Liver (tissue), 8 donors: ENCODE measurements at regions not wholly inside any gene's neighbourhood (a gene's known extent, or its start where the extent isn't known, plus 50 kb on each side); places are given as distances from the start of the nearest gene placed in this dataset.

ENCODE experiments used
- DNase-seq: peaks from one replicate; pipeline ENCODE4 v3.0.0-alpha.2; 2017; ENCODE audit warnings: low spot score
- H3K27ac ChIP-seq, 2 donors: one replicate each; pipeline ENCODE4 v1.7.0; 2013; ENCODE audit warnings: inconsistent platforms in 2 of 2, low read length in 2 of 2, control low read depth in 1 of 2, low read depth in 1 of 2, mild to moderate bottlenecking in 1 of 2
- H3K27me3 ChIP-seq, 4 donors: one replicate each; pipeline versions ENCODE4 v1.6.1 to v1.7.0; 2013; ENCODE audit warnings: low read length in 3 of 4, inconsistent platforms in 1 of 4, mild to moderate bottlenecking in 1 of 4, moderate library complexity in 1 of 4; ENCODE audit not compliant: control insufficient read depth in 4 of 4, insufficient read depth in 4 of 4
- H3K36me3 ChIP-seq, 4 donors: one replicate each; pipeline versions ENCODE4 v1.6.1 to v1.7.0; 2013; ENCODE audit warnings: low read length in 3 of 4, mild to moderate bottlenecking in 3 of 4, low read depth in 1 of 4, moderate library complexity in 1 of 4; ENCODE audit not compliant: control insufficient read depth in 4 of 4, insufficient read depth in 3 of 4
- H3K4me1 ChIP-seq, 4 donors: one replicate each; pipeline versions ENCODE4 v1.6.1 to v1.7.0; 2013; ENCODE audit warnings: low read length in 3 of 4, mild to moderate bottlenecking in 3 of 4, moderate library complexity in 1 of 4; ENCODE audit not compliant: control insufficient read depth in 4 of 4, insufficient read depth in 4 of 4
- H3K4me3 ChIP-seq, 3 donors: one replicate each; pipeline versions ENCODE4 v1.6.1 to v1.7.0; 2013; ENCODE audit warnings: low read length in 3 of 3, control low read depth in 1 of 3, low read depth in 1 of 3, mild to moderate bottlenecking in 1 of 3
- H3K9ac ChIP-seq, 2 donors: one replicate each; pipeline ENCODE4 v1.7.0; 2013; ENCODE audit warnings: low read length in 2 of 2, mild to moderate bottlenecking in 2 of 2, moderate library complexity in 2 of 2, control low read depth in 1 of 2, low read depth in 1 of 2
- H3K9me3 ChIP-seq, 4 donors: one replicate each; pipeline versions ENCODE4 v1.6.1 to v1.7.0; 2013; ENCODE audit warnings: low read length in 3 of 4; ENCODE audit not compliant: control insufficient read depth in 4 of 4
- ATF3 ChIP-seq: IDR thresholded peaks from 2 replicates; pipeline ENCODE4 v1.6.1; 2016; ENCODE audit warnings: antibody characterized with exemption
- CTCF ChIP-seq: fragments of 150-350 bp; IDR thresholded peaks from 2 replicates; pipeline ENCODE4 v1.5.1; 2017; ENCODE audit warnings: improper control_type of control experiment, low read depth, low read length; ENCODE audit not compliant: missing input control
- EGR1 ChIP-seq, 2 donors: IDR thresholded peaks; 2 replicates each; pipeline ENCODE4 v1.6.1; 2016 to 2018; ENCODE audit warnings: antibody characterized with exemption in 2 of 2, low read depth in 2 of 2
- FOXA1 ChIP-seq: IDR thresholded peaks from 2 replicates; pipeline ENCODE4 v1.6.1; 2016; ENCODE audit warnings: antibody characterized with exemption
- FOXA2 ChIP-seq: IDR thresholded peaks from 2 replicates; pipeline ENCODE4 v1.6.1; 2016; ENCODE audit warnings: antibody characterized with exemption
- GABPA ChIP-seq, 2 donors: IDR thresholded peaks in 1 of 2; conservative IDR thresholded peaks in 1 of 2; 2 replicates each; pipeline ENCODE4 v1.6.1; 2016; ENCODE audit warnings: antibody characterized with exemption in 2 of 2, mild to moderate bottlenecking in 1 of 2, moderate library complexity in 1 of 2
- HNF4A ChIP-seq, 2 donors: conservative IDR thresholded peaks; 2 replicates each; pipeline ENCODE4 v1.6.1; 2016; ENCODE audit warnings: antibody characterized with exemption in 2 of 2, mild to moderate bottlenecking in 2 of 2
- HNF4G ChIP-seq: IDR thresholded peaks from 2 replicates; pipeline ENCODE4 v1.6.1; 2016; ENCODE audit warnings: antibody characterized with exemption
- JUND ChIP-seq, 2 donors: IDR thresholded peaks; 2 replicates each; pipeline ENCODE4 v1.6.1; 2016; ENCODE audit warnings: antibody characterized with exemption in 2 of 2
- MAX ChIP-seq: IDR thresholded peaks from 2 replicates; pipeline ENCODE4 v1.6.1; 2016; ENCODE audit warnings: antibody characterized with exemption
- NR2F2 ChIP-seq: IDR thresholded peaks from 2 replicates; pipeline ENCODE4 v1.6.1; 2016; ENCODE audit warnings: antibody characterized with exemption
- RAD21 ChIP-seq, 2 donors: IDR thresholded peaks; 2 replicates each; pipeline ENCODE4 v1.6.1; 2016; ENCODE audit warnings: antibody characterized with exemption in 2 of 2, mild to moderate bottlenecking in 2 of 2
- REST ChIP-seq: IDR thresholded peaks from 2 replicates; pipeline ENCODE4 v1.6.1; 2016; ENCODE audit warnings: antibody characterized with exemption, mild to moderate bottlenecking
- RXRA ChIP-seq, 2 donors: IDR thresholded peaks; 2 replicates each; pipeline ENCODE4 v1.6.1; 2017 to 2018; ENCODE audit warnings: antibody characterized with exemption in 2 of 2, mild to moderate bottlenecking in 1 of 2
- SP1 ChIP-seq: IDR thresholded peaks from 2 replicates; pipeline ENCODE4 v1.6.1; 2018; ENCODE audit warnings: antibody characterized with exemption, mild to moderate bottlenecking
- TAF1 ChIP-seq: conservative IDR thresholded peaks from 2 replicates; pipeline ENCODE4 v1.6.1; 2016; ENCODE audit warnings: antibody characterized with exemption, mild to moderate bottlenecking
- YY1 ChIP-seq: IDR thresholded peaks from 2 replicates; pipeline ENCODE4 v1.6.1; 2016; ENCODE audit warnings: antibody characterized with exemption, mild to moderate bottlenecking
- WGBS: extraction: QIAGEN DNeasy Blood & Tissue Kit; methylation state at CpG from one replicate; pipeline ENCODE4 v1.1.7; 2013; 5-methylcytosine and 5-hydroxymethylcytosine counted together
- donor health status: healthy.
- donor health status: healthy.
- donor health status: healthy.
- donor health status: healthy.
- donor health status: healthy.

- peak; percentile 29 for TF ChIP-seq FOXA2
Observed at GRCh38 chr4:151983854-151984253, 223.0 kb upstream of the GATB start (continued).

- no peak overlapping the region for H3K27ac ChIP-seq
- H3K36me3 ChIP-seq, result no peaks in the 10 kb centered on the region
- H3K27me3 ChIP-seq, result no peaks in the 10 kb centered on the region
- H3K9me3 ChIP-seq, result peaks cover 0 to 15% (median 9%) of the 10 kb centered on the region in 4 donors
- H3K9ac ChIP-seq, result no peak overlapping the region
- TF ChIP-seq FOXA1 (no peak), RXRA (IDR thresholded peaks at IDR 0.05) (no peak), GABPA (IDR thresholded peaks at IDR 0.05 in 1 of 2, conservative IDR thresholded peaks at IDR 0.05 in 1 of 2) (no peak), RAD21 (IDR thresholded peaks at IDR 0.05) (no peak), ATF3 (no peak), REST (no peak), YY1 (no peak), MAX (no peak)
- no peak overlapping the region for H3K4me3 ChIP-seq
- no peak for DNase-seq
- H3K4me1 ChIP-seq, result peaks cover 0 to 4% (median 0%) of the 10 kb centered on the region in 4 donors
- WGBS, result 93% methylated on average over 4 of the region's 4 CpGs
Observed at GRCh38 chr4:151979819-151980218, 219.0 kb upstream of the GATB start.

- Histone ChIP-seq H3K4me3 (no peak overlapping the region), H3K4me1 (no peaks in the 10 kb centered on the region), H3K9ac (no peak overlapping the region), H3K9me3 (no peaks in the 10 kb centered on the region), H3K27ac (no peak overlapping the region), H3K36me3 (no peaks in the 10 kb centered on the region), H3K27me3 (peaks cover 0 to under 1% (median 0%) of the 10 kb centered on the region in 4 donors)
- WGBS, result 78% methylated on average over 6 of the region's 6 CpGs
- TF ChIP-seq REST (no peak), FOXA2 (no peak), HNF4G (no peak), JUND (IDR thresholded peaks at IDR 0.05) (no peak), ATF3 (no peak), HNF4A (conservative IDR thresholded peaks at IDR 0.05) (no peak), MAX (no peak), CTCF (no peak), NR2F2 (no peak), YY1 (no peak), FOXA1 (no peak), EGR1 (IDR thresholded peaks at IDR 0.05; ENCODE audit: low read depth in 2 of 2) (no peak), TAF1 (no peak), SP1 (no peak), RXRA (IDR thresholded peaks at IDR 0.05) (no peak)
- no peak for DNase-seq
Observed at GRCh38 chr4:151968643-151969042, 207.8 kb upstream of the GATB start.
